Ascending aorta (tissue), 2 donors: ENCODE measurements at regions not wholly inside any gene's neighbourhood (a gene's known extent, or its start where the extent isn't known, plus 50 kb on each side); places are given as distances from the start of the nearest gene placed in this dataset.
"Not testable (repeated sequence)": the region's sequence is repeated elsewhere in the genome, so short reads cannot be mapped to it uniquely, and the experiment has no call there.

Experiments used
- DNase-seq, 2 donors: peaks; one replicate each; pipeline ENCODE4 v3.0.0-alpha.2; 2019; ENCODE audit warnings: low spot score in 2 of 2
- H3K27ac ChIP-seq, 2 donors: fragments of 200-600 bp; sonication (generic); one replicate each; pipeline ENCODE4 v1.5.1; 2016 to 2017; ENCODE audit warnings: mild to moderate bottlenecking in 1 of 2
- H3K27me3 ChIP-seq: fragments of 200-600 bp; sonication (generic); one replicate; pipeline ENCODE4 v1.5.1; 2017
- H3K36me3 ChIP-seq, 2 donors: fragments of 200-600 bp; sonication (generic); one replicate each; pipeline ENCODE4 v1.5.1; 2016
- H3K4me1 ChIP-seq, 2 donors: fragments of 200-600 bp; sonication (generic); one replicate each; pipeline ENCODE4 v1.5.1; 2016 to 2017; ENCODE audit warnings: mild to moderate bottlenecking in 1 of 2
- H3K4me3 ChIP-seq, 2 donors: fragments of 200-600 bp; sonication (generic); one replicate each; pipeline ENCODE4 v1.5.1; 2016 to 2017; ENCODE audit warnings: mild to moderate bottlenecking in 1 of 2
- H3K9me3 ChIP-seq, 2 donors: fragments of 200-600 bp; sonication (generic); one replicate each; pipeline ENCODE4 v1.5.1; 2016
- CTCF ChIP-seq, 3 experiments: fragments of 200-600 bp in 2 of 3; fragments of 450-650 bp in 1 of 3; sonication (generic) in 2 of 3; IDR thresholded peaks; one replicate each; pipeline ENCODE4 v1.5.1; 2016 to 2019; ENCODE audit warnings: antibody characterized with exemption in 3 of 3, mild to moderate bottlenecking in 1 of 3, moderate library complexity in 1 of 3
- intact Hi-C: fragments of 100-400 bp; cut with DNase I; formaldehyde crosslinking; loops from one replicate; pipeline ENCODE4 v1.15.1; 2023

DNA sequence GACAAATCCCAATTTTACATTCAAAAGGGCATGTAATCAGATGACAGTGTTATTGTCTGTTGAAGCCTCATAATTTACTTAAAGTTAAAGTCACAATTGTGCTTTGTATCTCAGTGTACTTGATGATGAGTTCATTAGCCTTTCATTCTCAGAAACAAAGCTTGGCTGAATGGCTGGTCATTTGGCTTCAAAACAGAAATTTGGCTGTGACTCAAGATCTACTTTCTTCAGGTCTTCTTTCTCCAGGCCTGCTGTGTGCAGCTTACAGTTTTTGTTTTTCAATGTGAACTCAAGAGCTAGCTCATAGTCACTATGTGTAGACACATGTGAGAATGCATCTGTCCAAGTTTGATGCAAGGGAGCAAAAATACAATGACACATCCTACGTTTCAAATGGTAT is 2003.6 kb upstream of the WWC1 start:
- Histone ChIP-seq H3K4me3 (no peak overlapping the region), H3K27ac (no peak overlapping the region), H3K9me3 (no peaks in the 10 kb centered on the region), H3K4me1 (no peaks in the 10 kb centered on the region), H3K27me3 (no peaks in the 10 kb centered on the region), H3K36me3 (no peaks in the 10 kb centered on the region)
- no peak for TF ChIP-seq CTCF (IDR thresholded peaks at IDR 0.05)
- DNase-seq: no peak
- intact Hi-C loops: no loop called here

DNA sequence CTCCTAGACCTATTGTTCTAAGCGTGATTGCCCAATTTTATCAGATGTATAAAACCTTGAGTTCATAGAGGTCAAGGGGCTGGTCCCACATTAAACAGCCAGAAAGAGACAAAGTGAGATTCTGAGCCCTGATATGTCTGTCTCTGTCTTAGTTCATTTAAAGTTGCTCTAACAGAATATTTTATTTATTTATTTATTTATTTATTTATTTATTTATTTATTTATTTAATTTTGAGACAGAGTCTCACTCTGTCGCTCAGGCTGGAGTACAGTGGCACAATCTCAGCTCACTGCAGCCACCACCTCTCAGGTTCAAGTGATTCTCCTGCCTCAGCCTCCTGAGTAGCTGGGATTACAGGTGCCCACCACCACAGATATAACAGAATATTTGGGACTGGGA is 1999.6 kb upstream of the WWC1 start:
- H3K27ac ChIP-seq, H3K36me3 ChIP-seq, intact Hi-C loops, DNase-seq, H3K4me3 ChIP-seq, H3K27me3 ChIP-seq, H3K9me3 ChIP-seq, H3K4me1 ChIP-seq: not testable (repeated sequence)

GRCh38 chr5:166293892-166294291 is 1997.6 kb upstream of the WWC1 start:
- no peaks in the 10 kb centered on the region for H3K27me3 ChIP-seq

DNA sequence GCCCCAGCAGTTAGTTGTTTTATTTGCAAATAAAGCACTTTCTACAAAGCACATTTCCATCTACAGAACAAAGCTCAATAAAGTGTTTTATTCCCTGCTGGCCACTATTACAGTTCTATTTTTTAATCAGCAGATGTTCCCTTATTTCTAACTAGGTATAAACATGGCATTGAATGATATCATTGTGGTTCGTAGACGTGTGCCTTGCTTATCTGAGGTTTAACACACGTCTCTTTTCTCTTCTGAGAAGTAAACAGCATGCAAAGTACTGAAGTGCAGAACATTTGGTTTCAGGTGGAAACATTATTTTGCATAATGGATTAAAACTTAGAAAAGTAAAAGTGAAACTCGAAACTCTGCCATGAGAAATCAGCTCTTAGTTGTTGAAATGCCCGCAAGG is 1989.3 kb upstream of the WWC1 start:
- H3K27ac ChIP-seq: no peak overlapping the region
- no peak overlapping the region for H3K4me3 ChIP-seq
- H3K36me3 ChIP-seq: no peaks in the 10 kb centered on the region
- no peak for TF ChIP-seq CTCF (IDR thresholded peaks at IDR 0.05)
- no peak for DNase-seq
- H3K4me1 ChIP-seq: no peaks in the 10 kb centered on the region
- H3K9me3 ChIP-seq: no peaks in the 10 kb centered on the region
- intact Hi-C loops: no loop called here
- H3K27me3 ChIP-seq: no peaks in the 10 kb centered on the region

More at GRCh38 chr5:166293892-166294291, 1997.6 kb upstream of the WWC1 start:
- H3K4me1 ChIP-seq: no peaks in the 10 kb centered on the region
- H3K36me3 ChIP-seq: no peaks in the 10 kb centered on the region
- DNase-seq: no peak
- no peaks in the 10 kb centered on the region for H3K9me3 ChIP-seq
- H3K4me3 ChIP-seq: no peak overlapping the region
- TF ChIP-seq CTCF (IDR thresholded peaks at IDR 0.05): no peak
- H3K27ac ChIP-seq: no peak overlapping the region
- intact Hi-C loops: no loop called here

DNA sequence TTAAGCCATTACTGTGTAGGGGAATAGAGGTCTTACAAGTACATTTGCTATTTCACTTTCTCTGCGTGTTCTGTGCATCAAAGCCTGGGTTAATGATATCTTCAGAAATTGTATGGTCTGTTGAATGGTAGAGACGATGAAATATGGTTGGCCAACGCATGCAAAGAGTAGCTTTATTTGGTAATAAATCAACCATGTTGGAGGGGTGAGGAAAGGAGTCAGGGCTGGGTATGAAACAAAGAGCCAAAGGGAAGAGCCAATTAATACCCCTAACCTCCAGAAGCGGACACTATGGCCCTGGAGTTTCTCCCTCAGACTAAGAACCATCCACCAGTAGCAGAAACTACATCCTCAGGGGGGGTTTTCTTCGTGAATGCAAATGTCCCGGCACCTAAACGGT is 1974.0 kb upstream of the WWC1 start:
- no peak overlapping the region for H3K27ac ChIP-seq
- H3K9me3 ChIP-seq: no peaks in the 10 kb centered on the region
- no peak for DNase-seq
- no peaks in the 10 kb centered on the region for H3K4me1 ChIP-seq
- H3K36me3 ChIP-seq: no peaks in the 10 kb centered on the region
- no peak overlapping the region for H3K4me3 ChIP-seq
- TF ChIP-seq CTCF (IDR thresholded peaks at IDR 0.05): no peak
- intact Hi-C loops: no loop called here
- H3K27me3 ChIP-seq: no peaks in the 10 kb centered on the region

DNA sequence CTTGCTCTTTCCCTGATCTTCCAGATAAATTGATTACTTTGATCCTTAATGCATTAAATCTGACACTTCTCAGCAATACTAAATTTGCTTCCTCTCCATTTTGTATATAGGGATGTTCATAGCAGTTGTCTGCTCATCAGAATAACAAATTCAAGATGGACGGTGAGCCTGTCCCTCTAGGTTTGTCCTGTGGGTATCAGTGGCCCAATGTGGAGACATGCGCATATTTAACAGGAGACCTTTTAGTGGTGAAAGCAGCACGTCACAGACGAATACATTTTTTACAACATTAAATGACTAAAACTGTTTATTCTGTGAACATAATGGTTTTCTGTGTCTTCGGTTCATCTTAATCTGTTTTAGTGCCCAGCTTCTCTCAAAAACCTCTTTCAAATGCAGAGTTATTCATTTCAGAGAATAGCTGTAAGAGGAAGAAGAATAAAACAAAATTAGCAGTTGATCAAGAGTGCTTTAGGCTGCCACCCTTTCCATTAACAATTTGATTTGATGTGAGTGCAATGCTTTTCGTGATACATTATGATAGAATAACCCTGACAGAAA is 1970.4 kb upstream of the WWC1 start:
- no peak for TF ChIP-seq CTCF (IDR thresholded peaks at IDR 0.05)
- Histone ChIP-seq H3K4me3 (no peak overlapping the region), H3K9me3 (no peaks in the 10 kb centered on the region), H3K4me1 (no peaks in the 10 kb centered on the region), H3K27ac (no peak overlapping the region), H3K36me3 (no peaks in the 10 kb centered on the region), H3K27me3 (no peaks in the 10 kb centered on the region)
- DNase-seq: no peak
- intact Hi-C loops: no loop called here
